Fibroblast of lung (primary cell): ENCODE measurements at regions not wholly inside any gene's neighbourhood (a gene's known extent, or its start where the extent isn't known, plus 50 kb on each side); places are given as distances from the start of the nearest gene placed in this dataset.

Source experiments
- DNase-seq, 2 donors: peaks; one replicate each; pipeline versions ENCODE4 v3.0.0 to v3.0.0-alpha.2; 2010; ENCODE audit warnings: low read depth in 2 of 2
- H2AFZ ChIP-seq: 2 replicates; pipeline ENCODE4 v1.5.1; 2012; ENCODE audit warnings: low read length, control low read depth, inconsistent platforms
- H3K27ac ChIP-seq: 2 replicates; pipeline ENCODE4 v1.5.1; 2011; ENCODE audit warnings: low read length, control low read depth; ENCODE audit not compliant: insufficient read depth
- H3K27me3 ChIP-seq: 2 replicates; pipeline ENCODE4 v1.5.1; 2011; ENCODE audit warnings: mild to moderate bottlenecking, low read length; ENCODE audit not compliant: control insufficient read depth, insufficient read depth
- H3K36me3 ChIP-seq: 2 replicates; pipeline ENCODE4 v1.5.1; 2011; ENCODE audit warnings: low read length; ENCODE audit not compliant: control insufficient read depth, insufficient read depth
- H3K4me1 ChIP-seq: 2 replicates; pipeline ENCODE4 v1.5.1; 2011; ENCODE audit warnings: low read length; ENCODE audit not compliant: control insufficient read depth, insufficient read depth; ENCODE audit errors: extremely low read depth
- H3K4me2 ChIP-seq: 2 replicates; pipeline ENCODE4 v1.5.1; 2011; ENCODE audit warnings: low read length, control low read depth; ENCODE audit not compliant: insufficient read depth; ENCODE audit errors: extremely low read depth
- H3K4me3 ChIP-seq, 4 experiments: fragments of 200-600 bp in 1 of 4; sonication (generic) in 1 of 4; replicated peaks in 1 of 4; 2 replicates each; pipeline ENCODE4 v1.5.1; 2011 to 2016; ENCODE audit warnings: low read length in 4 of 4, low read depth in 3 of 4, mild to moderate bottlenecking in 3 of 4, control low read depth in 2 of 4, inconsistent platforms in 1 of 4, mixed read lengths in 1 of 4; ENCODE audit not compliant: insufficient read depth in 1 of 4; ENCODE audit errors: control extremely low read depth in 1 of 4
- H3K79me2 ChIP-seq: 2 replicates; pipeline ENCODE4 v1.5.1; 2012; ENCODE audit warnings: mild to moderate bottlenecking, low read length, inconsistent platforms; ENCODE audit not compliant: control insufficient read depth, insufficient read depth
- H3K9ac ChIP-seq: 2 replicates; pipeline ENCODE4 v1.5.1; 2011; ENCODE audit warnings: mild to moderate bottlenecking, low read length, control low read depth; ENCODE audit not compliant: insufficient read depth
- H3K9me3 ChIP-seq: 2 replicates; pipeline ENCODE4 v1.5.1; 2012; ENCODE audit warnings: low read depth, low read length; ENCODE audit not compliant: control insufficient read depth, insufficient read depth
- H4K20me1 ChIP-seq: 2 replicates; pipeline ENCODE4 v1.5.1; 2011; ENCODE audit warnings: low read length; ENCODE audit not compliant: control insufficient read depth, insufficient read depth; ENCODE audit errors: extremely low read depth
- EZH2 ChIP-seq: IDR thresholded peaks from 2 replicates; pipeline ENCODE4 v1.5.1; 2012; ENCODE audit warnings: low read length, control low read depth, mild to moderate bottlenecking; ENCODE audit errors: missing control alignments
- TF ChIP-seq, protein P1 (sequence below), 2 donors: IDR thresholded peaks in 1 of 2; conservative IDR thresholded peaks in 1 of 2; 1 replicate in 1 of 2; 2 replicates in 1 of 2; pipeline ENCODE4 v1.5.1; 2011 to 2012; ENCODE audit warnings: low read length in 2 of 2, control low read depth in 1 of 2, inconsistent platforms in 1 of 2, low read depth in 1 of 2, mild to moderate bottlenecking in 1 of 2

DNA sequence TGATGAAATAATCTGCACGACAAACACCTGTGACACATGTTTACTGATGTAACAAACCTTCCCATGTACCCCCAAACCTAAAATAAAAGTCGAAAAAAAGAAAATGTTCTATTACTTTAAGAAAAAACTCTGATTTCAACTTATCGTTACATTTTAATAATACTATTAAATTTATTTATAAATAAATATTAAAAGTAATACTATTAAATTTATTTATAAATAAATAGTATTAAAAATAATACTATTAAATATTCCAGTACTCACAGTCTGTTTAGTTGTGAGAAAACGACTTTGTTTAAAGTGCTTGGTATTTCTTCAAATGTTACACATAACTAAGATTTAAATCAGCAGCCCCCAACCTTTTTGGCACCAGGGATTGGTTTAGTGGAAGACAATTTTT lies 471.6 kb upstream of the PRKX start:
- no peak overlapping the region for H3K9ac ChIP-seq
- DNase-seq: no peak
- no peaks in the 10 kb centered on the region for H3K9me3 ChIP-seq
- no peak overlapping the region for H2AFZ ChIP-seq
- H3K4me2 ChIP-seq: no peak overlapping the region
- H3K79me2 ChIP-seq: no peaks in the 10 kb centered on the region
- no peaks in the 10 kb centered on the region for H3K27me3 ChIP-seq
- H3K27ac ChIP-seq: no peak overlapping the region
- TF ChIP-seq, protein P1, sequence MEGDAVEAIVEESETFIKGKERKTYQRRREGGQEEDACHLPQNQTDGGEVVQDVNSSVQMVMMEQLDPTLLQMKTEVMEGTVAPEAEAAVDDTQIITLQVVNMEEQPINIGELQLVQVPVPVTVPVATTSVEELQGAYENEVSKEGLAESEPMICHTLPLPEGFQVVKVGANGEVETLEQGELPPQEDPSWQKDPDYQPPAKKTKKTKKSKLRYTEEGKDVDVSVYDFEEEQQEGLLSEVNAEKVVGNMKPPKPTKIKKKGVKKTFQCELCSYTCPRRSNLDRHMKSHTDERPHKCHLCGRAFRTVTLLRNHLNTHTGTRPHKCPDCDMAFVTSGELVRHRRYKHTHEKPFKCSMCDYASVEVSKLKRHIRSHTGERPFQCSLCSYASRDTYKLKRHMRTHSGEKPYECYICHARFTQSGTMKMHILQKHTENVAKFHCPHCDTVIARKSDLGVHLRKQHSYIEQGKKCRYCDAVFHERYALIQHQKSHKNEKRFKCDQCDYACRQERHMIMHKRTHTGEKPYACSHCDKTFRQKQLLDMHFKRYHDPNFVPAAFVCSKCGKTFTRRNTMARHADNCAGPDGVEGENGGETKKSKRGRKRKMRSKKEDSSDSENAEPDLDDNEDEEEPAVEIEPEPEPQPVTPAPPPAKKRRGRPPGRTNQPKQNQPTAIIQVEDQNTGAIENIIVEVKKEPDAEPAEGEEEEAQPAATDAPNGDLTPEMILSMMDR (conservative IDR thresholded peaks at IDR 0.05 in 1 of 2, IDR thresholded peaks at IDR 0.05 in 1 of 2; ENCODE audit: low read depth in 1 of 2, low read length in 2 of 2): no peak
- TF ChIP-seq EZH2: no peak
- no peak overlapping the region for H3K4me3 ChIP-seq
- H3K36me3 ChIP-seq: no peaks in the 10 kb centered on the region
- H4K20me1 ChIP-seq: no peaks in the 10 kb centered on the region
- H3K4me1 ChIP-seq: no peaks in the 10 kb centered on the region

- no peaks in the 10 kb centered on the region for H3K4me1 ChIP-seq
- no peak overlapping the region for H3K4me2 ChIP-seq
- H3K79me2 ChIP-seq: no peaks in the 10 kb centered on the region
- H3K4me3 ChIP-seq: no peak overlapping the region
- no peaks in the 10 kb centered on the region for H3K27me3 ChIP-seq
- H3K36me3 ChIP-seq: no peaks in the 10 kb centered on the region
- H3K9me3 ChIP-seq: no peaks in the 10 kb centered on the region
- H3K27ac ChIP-seq: no peak overlapping the region
- H4K20me1 ChIP-seq: no peaks in the 10 kb centered on the region
- no peak for TF ChIP-seq EZH2
- TF ChIP-seq, protein P1 (conservative IDR thresholded peaks at IDR 0.05 in 1 of 2, IDR thresholded peaks at IDR 0.05 in 1 of 2; ENCODE audit: low read depth in 1 of 2, low read length in 2 of 2): no peak
- DNase-seq: no peak
- H2AFZ ChIP-seq: no peak overlapping the region
- H3K9ac ChIP-seq: no peak overlapping the region
Measured at GRCh38 chrX:4182408-4182806, 469.0 kb upstream of the PRKX start.

DNA sequence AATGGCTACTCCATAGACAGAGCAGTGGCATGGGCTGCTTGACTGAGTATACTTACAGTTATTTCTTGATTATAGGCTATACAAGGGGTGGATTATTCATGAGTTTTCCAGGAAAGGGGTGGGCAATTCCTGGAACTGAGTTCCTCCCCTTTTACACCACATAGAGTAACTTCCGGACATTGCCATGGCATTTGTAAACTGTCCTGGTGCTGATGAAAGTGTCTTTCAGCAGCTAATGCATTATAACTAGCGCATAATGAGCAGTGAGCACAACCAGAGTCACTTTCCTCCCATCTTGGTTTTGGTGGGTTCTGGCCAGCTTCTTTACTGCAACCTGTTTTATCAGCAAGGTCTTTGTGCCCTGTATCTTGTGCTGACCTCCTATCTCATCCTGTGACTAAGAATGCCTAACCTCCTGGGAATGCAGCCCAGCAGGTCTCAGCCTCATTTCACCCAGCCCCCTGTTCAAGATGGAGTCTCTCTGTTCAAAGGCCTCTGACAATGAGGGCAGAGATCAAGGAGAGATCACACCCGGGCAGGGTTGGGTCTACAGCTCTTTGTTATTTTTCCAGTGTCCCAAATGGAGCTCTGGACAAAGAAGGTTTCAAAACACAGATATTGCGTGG lies 468.4 kb upstream of the PRKX start:
- H3K27ac ChIP-seq: no peak overlapping the region
- no peak overlapping the region for H3K4me2 ChIP-seq
- no peak overlapping the region for H3K4me3 ChIP-seq
- H3K36me3 ChIP-seq: no peaks in the 10 kb centered on the region
- no peaks in the 10 kb centered on the region for H4K20me1 ChIP-seq
- no peaks in the 10 kb centered on the region for H3K79me2 ChIP-seq
- no peak overlapping the region for H2AFZ ChIP-seq
- H3K9ac ChIP-seq: no peak overlapping the region
- DNase-seq: no peak
- TF ChIP-seq, protein P1 (conservative IDR thresholded peaks at IDR 0.05 in 1 of 2, IDR thresholded peaks at IDR 0.05 in 1 of 2; ENCODE audit: low read depth in 1 of 2, low read length in 2 of 2): no peak
- no peak for TF ChIP-seq EZH2
- no peaks in the 10 kb centered on the region for H3K9me3 ChIP-seq
- H3K27me3 ChIP-seq: no peaks in the 10 kb centered on the region
- H3K4me1 ChIP-seq: no peaks in the 10 kb centered on the region
